Keratinocyte (primary cell): ENCODE measurements at regions not wholly inside any gene's neighbourhood (a gene's known extent, or its start where the extent isn't known, plus 50 kb on each side); places are given as distances from the start of the nearest gene placed in this dataset.

Experiments used
- DNase-seq: peaks from one replicate; pipeline ENCODE4 v3.0.0-alpha.2; 2011; ENCODE audit warnings: low read depth, missing footprints, low spot score
- FAIRE-seq: peaks from 2 replicates; lab custom pipeline; 2011; peaks lifted over from hg19 to GRCh38; lab: Jason Lieb, UNC
- H2AFZ ChIP-seq: 2 replicates; pipeline ENCODE4 v1.6.0; 2012; ENCODE audit warnings: low read length, control low read depth, inconsistent platforms; ENCODE audit not compliant: control insufficient read depth
- H3K27ac ChIP-seq: 2 replicates; pipeline ENCODE4 v1.5.1; 2011; ENCODE audit warnings: low read length; ENCODE audit not compliant: control insufficient read depth, insufficient read depth
- H3K27me3 ChIP-seq: 3 replicates; pipeline ENCODE4 v1.6.0; 2011; ENCODE audit warnings: low read length; ENCODE audit not compliant: control insufficient read depth, insufficient read depth; ENCODE audit errors: extremely low read depth
- H3K36me3 ChIP-seq, 2 experiments: 2 replicates in 1 of 2; 3 replicates in 1 of 2; pipeline ENCODE4 v1.5.1; 2011; ENCODE audit warnings: low read length in 2 of 2, mild to moderate bottlenecking in 1 of 2; ENCODE audit not compliant: control insufficient read depth in 2 of 2, insufficient read depth in 2 of 2; ENCODE audit errors: extremely low read depth in 1 of 2
- H3K4me1 ChIP-seq: 3 replicates; pipeline ENCODE4 v1.5.1; 2011; ENCODE audit warnings: low read length; ENCODE audit not compliant: control insufficient read depth, insufficient read depth; ENCODE audit errors: extremely low read depth
- H3K4me2 ChIP-seq: 3 replicates; pipeline ENCODE4 v1.6.0; 2011; ENCODE audit warnings: low read depth, low read length; ENCODE audit not compliant: control insufficient read depth, insufficient read depth; ENCODE audit errors: extremely low read depth
- H3K4me3 ChIP-seq, 3 experiments: fragments of 200-600 bp in 1 of 3; sonication (generic) in 1 of 3; 2 replicates in 2 of 3; 3 replicates in 1 of 3; pipeline ENCODE4 v1.5.1; 2011 to 2016; ENCODE audit warnings: low read length in 3 of 3, mild to moderate bottlenecking in 3 of 3, control low read depth in 2 of 3, inconsistent platforms in 1 of 3, low read depth in 1 of 3, mixed read lengths in 1 of 3, mixed run types in 1 of 3, moderate library complexity in 1 of 3; ENCODE audit not compliant: control insufficient read depth in 2 of 3, insufficient read depth in 2 of 3; ENCODE audit errors: extremely low read depth in 1 of 3
- H3K79me2 ChIP-seq: 2 replicates; pipeline ENCODE4 v1.6.0; 2012; ENCODE audit warnings: low read length; ENCODE audit not compliant: control insufficient read depth, insufficient read depth
- H3K9ac ChIP-seq: 3 replicates; pipeline ENCODE4 v1.6.0; 2011; ENCODE audit warnings: low read length; ENCODE audit not compliant: control insufficient read depth, insufficient read depth; ENCODE audit errors: extremely low read depth
- H3K9me1 ChIP-seq: 3 replicates; pipeline ENCODE4 v1.6.0; 2011; ENCODE audit warnings: low read length; ENCODE audit not compliant: control insufficient read depth, insufficient read depth; ENCODE audit errors: extremely low read depth
- H3K9me3 ChIP-seq: 2 replicates; pipeline ENCODE4 v1.5.1; 2012; ENCODE audit warnings: low read depth, low read length; ENCODE audit not compliant: control insufficient read depth
- H4K20me1 ChIP-seq: 3 replicates; pipeline ENCODE4 v1.6.0; 2011; ENCODE audit warnings: low read length; ENCODE audit not compliant: control insufficient read depth, insufficient read depth; ENCODE audit errors: extremely low read depth
- CTCF ChIP-seq, 3 experiments: IDR thresholded peaks in 1 of 3; conservative IDR thresholded peaks in 1 of 3; optimal IDR thresholded peaks in 1 of 3; 2 replicates in 2 of 3; 3 replicates in 1 of 3; pipeline versions ENCODE3 to v1.5.1; 2011; ENCODE audit warnings: low read length in 3 of 3, mild to moderate bottlenecking in 3 of 3, moderate library complexity in 2 of 3, control low read depth in 1 of 3, inconsistent platforms in 1 of 3; ENCODE audit not compliant: insufficient read depth in 2 of 3; ENCODE audit errors: extremely low read depth in 1 of 3
- EZH2 ChIP-seq: IDR thresholded peaks from one replicate; pipeline ENCODE4 v1.6.1; 2012; ENCODE audit warnings: inconsistent platforms, mild to moderate bottlenecking, low read length, moderate library complexity
- dilution Hi-C: fragments of 300-500 bp; cut with MboI; formaldehyde crosslinking; loops from one replicate; pipeline ENCODE4 v1.7.0; 2020; ENCODE audit warnings: low sequenced_read_pairs; ENCODE audit not compliant: extremely low pct_ligation_motif_present

GRCh38 chr15:79197285-79197684, 85.2 kb upstream of the ANKRD34C start:
- no peak for TF ChIP-seq CTCF (optimal IDR thresholded peaks at IDR 0.05 in 1 of 3, IDR thresholded peaks at IDR 0.05 in 1 of 3, conservative IDR thresholded peaks at IDR 0.05 in 1 of 3; ENCODE audit: extremely low read depth in 1 of 3, insufficient read depth in 2 of 3, low read length in 3 of 3)
- Histone ChIP-seq H3K9me3 (no peaks in the 10 kb centered on the region), H3K4me1 (no peaks in the 10 kb centered on the region), H3K36me3 (no peaks in the 10 kb centered on the region), H3K9me1 (no peaks in the 10 kb centered on the region), H3K4me3 (no peak overlapping the region), H4K20me1 (no peaks in the 10 kb centered on the region), H2AFZ (no peak overlapping the region), H3K27ac (no peak overlapping the region), H3K4me2 (no peak overlapping the region), H3K79me2 (no peaks in the 10 kb centered on the region), H3K9ac (no peak overlapping the region), H3K27me3 (peaks cover 9% of the 10 kb centered on the region)
- dilution Hi-C loops, result loop anchor here (25.0 kb wide), 1 partner anchor 160 kb away; no protein-coding TSS in a partner anchor
- DNase-seq (no peak), FAIRE-seq (no peak)

- Histone ChIP-seq H3K9ac (no peak overlapping the region), H3K27me3 (peaks cover 17% of the 10 kb centered on the region), H2AFZ (no peak overlapping the region), H3K9me1 (no peaks in the 10 kb centered on the region), H3K9me3 (no peaks in the 10 kb centered on the region), H3K4me1 (no peaks in the 10 kb centered on the region), H3K27ac (no peak overlapping the region), H4K20me1 (no peaks in the 10 kb centered on the region), H3K36me3 (no peaks in the 10 kb centered on the region), H3K4me2 (no peak overlapping the region), H3K4me3 (no peak overlapping the region), H3K79me2 (no peaks in the 10 kb centered on the region)
- TF ChIP-seq CTCF (optimal IDR thresholded peaks at IDR 0.05 in 1 of 3, IDR thresholded peaks at IDR 0.05 in 1 of 3, conservative IDR thresholded peaks at IDR 0.05 in 1 of 3; ENCODE audit: extremely low read depth in 1 of 3, insufficient read depth in 2 of 3, low read length in 3 of 3) (peak in 1 of 3 experiments; percentile 39), EZH2 (no peak)
- FAIRE-seq, result no peak
- no peak for DNase-seq
- dilution Hi-C loops, result loop anchor here (25.0 kb wide), 1 partner anchor 159 kb away; no protein-coding TSS in a partner anchor
Measured at GRCh38 chr15:79195802-79196201, 86.7 kb upstream of the ANKRD34C start.
